Epithelial cell of esophagus (primary cell): ENCODE measurements at regions not wholly inside any gene's neighbourhood (a gene's known extent, or its start where the extent isn't known, plus 50 kb on each side); places are given as distances from the start of the nearest gene placed in this dataset.
A peak's percentile ranks its signal among the peaks of the same experiment; 100 is the strongest.

Experiments used
- DNase-seq: peaks from one replicate; pipeline ENCODE4 v3.0.0; 2010; ENCODE audit warnings: low read depth
- H3K4me3 ChIP-seq: 2 replicates; pipeline ENCODE4 v1.5.1; 2011; ENCODE audit warnings: mild to moderate bottlenecking, low read length, control low read depth
- TF ChIP-seq, protein P1 (sequence below): IDR thresholded peaks from 2 replicates; pipeline ENCODE4 v1.5.1; 2011; ENCODE audit warnings: low read depth, mild to moderate bottlenecking, low read length, control low read depth, inconsistent platforms; ENCODE audit not compliant: insufficient read depth; ENCODE audit errors: missing control alignments

DNA sequence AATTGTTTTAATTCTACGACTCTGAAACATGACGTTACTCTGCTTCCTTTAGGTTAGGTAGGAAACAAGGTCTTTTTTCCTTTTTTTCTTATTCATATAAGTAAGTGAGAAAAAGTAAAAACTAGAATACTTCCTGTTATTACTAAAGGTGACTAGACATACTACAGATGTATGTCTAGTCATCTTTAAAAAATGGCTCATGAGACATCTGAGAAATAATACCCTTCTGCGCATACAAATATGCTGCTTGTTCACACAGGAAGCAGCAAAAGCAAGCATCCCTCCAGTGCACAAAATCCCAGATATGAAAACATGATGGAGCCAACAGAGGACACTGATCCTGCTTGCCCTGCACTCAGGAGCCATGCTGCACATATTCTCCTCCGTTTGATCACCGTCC, 699.1 kb downstream of the EPM2A start:
- peak; percentile 62 for DNase-seq
- H3K4me3 ChIP-seq: no peak overlapping the region
- TF ChIP-seq, protein P1, sequence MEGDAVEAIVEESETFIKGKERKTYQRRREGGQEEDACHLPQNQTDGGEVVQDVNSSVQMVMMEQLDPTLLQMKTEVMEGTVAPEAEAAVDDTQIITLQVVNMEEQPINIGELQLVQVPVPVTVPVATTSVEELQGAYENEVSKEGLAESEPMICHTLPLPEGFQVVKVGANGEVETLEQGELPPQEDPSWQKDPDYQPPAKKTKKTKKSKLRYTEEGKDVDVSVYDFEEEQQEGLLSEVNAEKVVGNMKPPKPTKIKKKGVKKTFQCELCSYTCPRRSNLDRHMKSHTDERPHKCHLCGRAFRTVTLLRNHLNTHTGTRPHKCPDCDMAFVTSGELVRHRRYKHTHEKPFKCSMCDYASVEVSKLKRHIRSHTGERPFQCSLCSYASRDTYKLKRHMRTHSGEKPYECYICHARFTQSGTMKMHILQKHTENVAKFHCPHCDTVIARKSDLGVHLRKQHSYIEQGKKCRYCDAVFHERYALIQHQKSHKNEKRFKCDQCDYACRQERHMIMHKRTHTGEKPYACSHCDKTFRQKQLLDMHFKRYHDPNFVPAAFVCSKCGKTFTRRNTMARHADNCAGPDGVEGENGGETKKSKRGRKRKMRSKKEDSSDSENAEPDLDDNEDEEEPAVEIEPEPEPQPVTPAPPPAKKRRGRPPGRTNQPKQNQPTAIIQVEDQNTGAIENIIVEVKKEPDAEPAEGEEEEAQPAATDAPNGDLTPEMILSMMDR: no peak

DNA sequence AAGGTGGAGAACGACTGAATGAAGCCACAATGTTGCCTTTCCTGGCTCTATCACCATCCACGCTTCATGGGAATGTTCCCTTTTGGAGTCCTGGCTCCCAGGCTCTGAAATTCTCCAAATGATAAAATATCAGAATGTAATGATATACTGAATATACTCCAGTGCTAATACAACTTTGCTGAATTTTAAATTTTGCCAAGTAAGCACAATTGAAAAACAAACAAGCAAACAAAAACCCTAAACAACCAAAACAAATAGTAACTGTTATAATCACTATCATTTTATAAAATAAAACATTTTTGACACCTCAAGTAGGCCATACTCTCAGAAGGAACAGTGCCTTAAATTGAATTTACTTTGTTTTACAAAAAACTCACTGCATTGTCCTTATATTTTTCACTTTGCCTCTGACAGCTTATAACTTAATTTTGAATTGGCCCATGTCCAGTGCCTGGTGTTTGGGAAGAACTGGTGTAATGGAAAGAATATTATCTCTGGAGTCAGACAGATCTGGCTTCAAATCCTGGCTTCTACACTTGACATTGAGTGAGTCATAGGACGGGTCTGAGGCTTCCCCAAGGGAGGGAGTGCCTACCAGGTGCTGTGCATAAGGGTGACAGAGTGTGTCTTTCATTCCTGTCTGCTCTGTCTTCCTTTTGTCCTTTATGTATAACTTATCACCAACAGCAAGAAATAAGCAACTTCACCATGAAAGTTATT, 698.3 kb downstream of the EPM2A start:
- DNase-seq: peak; percentile 66
- TF ChIP-seq, protein P1: no peak
- H3K4me3 ChIP-seq: no peak overlapping the region

DNA sequence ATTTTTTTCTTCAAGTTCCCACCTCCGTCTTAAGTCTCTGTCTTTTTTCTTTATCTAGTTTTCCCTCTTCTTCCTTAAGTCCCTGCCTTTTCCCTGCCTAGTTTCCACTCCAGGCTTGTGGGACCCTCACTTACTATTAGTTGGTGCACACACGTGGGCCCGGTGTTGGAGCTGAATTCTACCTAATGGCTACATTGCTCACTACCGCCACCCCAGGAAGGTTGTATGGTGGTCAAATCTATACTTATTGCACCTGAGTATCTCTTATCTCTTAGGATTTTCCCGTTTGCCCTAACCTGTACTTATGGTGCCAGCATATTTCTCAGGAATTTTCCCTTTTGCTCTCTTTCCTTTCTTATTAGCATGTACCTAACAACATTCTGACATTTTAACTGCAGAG, 692.8 kb downstream of the EPM2A start:
- no peak overlapping the region for H3K4me3 ChIP-seq
- TF ChIP-seq, protein P1: peak; percentile 7
- no peak for DNase-seq

DNA sequence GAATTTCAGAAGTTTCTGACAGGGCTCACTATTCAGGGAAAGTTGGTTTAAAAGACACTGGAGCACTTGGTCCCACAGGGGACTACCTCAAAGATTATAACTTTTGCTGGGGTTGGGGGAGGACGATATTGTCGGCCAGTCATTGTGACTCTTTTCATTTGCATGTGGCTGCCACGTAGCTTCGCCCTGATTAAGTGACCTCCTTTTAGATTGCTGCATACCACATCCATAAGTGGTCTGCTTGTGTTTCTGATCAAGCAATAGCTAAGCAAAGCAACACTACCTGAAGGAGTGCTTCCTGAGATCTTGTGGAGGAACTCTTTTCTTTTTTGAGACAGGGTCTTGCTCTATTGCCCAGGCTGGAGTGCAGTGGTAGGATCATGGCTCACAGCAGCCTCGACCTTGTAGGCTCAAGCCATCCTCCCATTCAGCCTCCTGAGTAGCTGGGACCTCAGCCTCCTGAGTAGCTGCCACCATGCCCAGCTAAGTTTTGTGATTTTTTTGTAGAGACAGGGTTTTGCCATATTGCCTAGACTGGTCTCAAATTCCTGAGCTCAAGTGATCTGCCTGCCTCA, 691.3 kb downstream of the EPM2A start:
- no peak overlapping the region for H3K4me3 ChIP-seq
- no peak for DNase-seq
- TF ChIP-seq, protein P1: no peak

DNA sequence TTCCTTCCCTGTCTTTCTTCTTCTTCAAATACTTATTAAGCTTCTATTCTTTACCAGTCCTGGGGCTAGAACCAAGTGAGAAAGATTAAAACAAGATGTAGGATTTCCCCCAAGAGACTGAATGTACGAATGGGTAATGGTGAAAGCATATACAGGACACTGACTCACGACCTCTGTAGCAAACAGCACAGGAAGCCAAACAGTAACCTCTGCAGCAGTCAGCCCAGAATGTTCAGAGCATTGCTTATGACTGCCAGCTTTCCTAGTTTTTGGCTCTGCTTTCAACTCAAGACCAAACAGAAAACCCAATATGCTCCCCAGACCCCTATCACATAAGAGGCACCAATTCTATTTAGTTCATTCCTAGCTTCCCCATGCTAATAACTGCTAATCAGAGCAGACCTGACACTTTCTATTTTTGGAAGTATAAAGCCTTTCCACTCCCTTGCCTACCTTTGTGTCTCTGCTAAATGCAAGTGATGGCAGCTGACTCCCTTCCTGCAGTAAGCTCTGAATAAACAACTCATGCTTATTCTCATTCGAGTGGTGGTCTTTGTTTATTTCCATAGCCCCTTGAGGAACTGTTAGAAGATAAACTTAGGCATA, 690.6 kb downstream of the EPM2A start:
- TF ChIP-seq, protein P1: no peak
- H3K4me3 ChIP-seq: no peak overlapping the region
- peak; percentile 61 for DNase-seq

DNA sequence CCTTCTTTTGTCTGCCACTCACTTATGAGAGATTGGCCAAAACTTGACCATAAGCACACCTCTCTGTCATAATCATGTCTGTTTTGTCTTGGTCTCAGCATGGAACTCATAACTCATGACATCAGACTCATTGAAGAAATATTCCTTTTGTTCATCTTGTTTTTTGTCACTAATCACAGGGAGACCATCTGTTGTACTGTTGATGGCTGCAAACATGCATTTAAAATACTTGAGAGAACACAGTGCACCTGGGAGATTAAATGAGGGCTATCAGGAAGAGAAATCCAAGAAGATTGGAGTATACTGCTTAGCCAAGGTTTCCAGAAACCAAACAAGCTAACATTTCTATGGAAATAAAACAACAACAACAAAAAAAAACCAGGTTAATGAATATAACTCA, 689.7 kb downstream of the EPM2A start:
- no peak for DNase-seq
- TF ChIP-seq, protein P1: no peak
- H3K4me3 ChIP-seq: no peak overlapping the region
